ENCODE measurements at regions not wholly inside any gene's neighbourhood (a gene's known extent, or its start where the extent isn't known, plus 50 kb on each side); places are given as distances from the start of the nearest gene placed in this dataset.

GRCh38 chr2:217035967-217036366 lies 176.1 kb upstream of the TNP1 start:
- TF ChIP-seq CTCF (IDR thresholded peaks at IDR 0.05; ENCODE audit: insufficient read depth, missing control alignments), result no peak
- FAIRE-seq, result no peak
- DNase-seq (ENCODE audit: insufficient read length, low spot score), result no peak

GRCh38 chr2:217033186-217033585 lies 173.3 kb upstream of the TNP1 start:
- TF ChIP-seq CTCF (IDR thresholded peaks at IDR 0.05; ENCODE audit: insufficient read depth, missing control alignments), result no peak
- DNase-seq (ENCODE audit: insufficient read length, low spot score) (no peak), FAIRE-seq (no peak)

GRCh38 chr2:217031445-217031844 lies 171.6 kb upstream of the TNP1 start:
- TF ChIP-seq CTCF (IDR thresholded peaks at IDR 0.05; ENCODE audit: insufficient read depth, missing control alignments), result no peak
- DNase-seq (ENCODE audit: insufficient read length, low spot score) (no peak), FAIRE-seq (no peak)

- TF ChIP-seq CTCF (IDR thresholded peaks at IDR 0.05; ENCODE audit: insufficient read depth, missing control alignments), result no peak
- no peak for DNase-seq (ENCODE audit: insufficient read length, low spot score)
- no peak for FAIRE-seq
These were observed 170.2 kb upstream of the TNP1 start for GRCh38 chr2:217030081-217030480.

GRCh38 chr2:217028128-217028527 lies 168.3 kb upstream of the TNP1 start:
- FAIRE-seq, result no peak

GRCh38 chr2:217027414-217027813 lies 167.6 kb upstream of the TNP1 start:
- no peak for DNase-seq (ENCODE audit: insufficient read length, low spot score)
- TF ChIP-seq CTCF (IDR thresholded peaks at IDR 0.05; ENCODE audit: insufficient read depth, missing control alignments), result no peak
- FAIRE-seq, result no peak

More at GRCh38 chr2:217028128-217028527, 168.3 kb upstream of the TNP1 start:
- TF ChIP-seq CTCF (IDR thresholded peaks at IDR 0.05; ENCODE audit: insufficient read depth, missing control alignments), result no peak
- DNase-seq (ENCODE audit: insufficient read length, low spot score), result no peak

GRCh38 chr2:217026569-217026968 lies 166.7 kb upstream of the TNP1 start:
- no peak for FAIRE-seq
- TF ChIP-seq CTCF (IDR thresholded peaks at IDR 0.05; ENCODE audit: insufficient read depth, missing control alignments), result no peak
- no peak for DNase-seq (ENCODE audit: insufficient read length, low spot score)
